RWPE2 (cell line): ENCODE measurements at regions not wholly inside any gene's neighbourhood (a gene's known extent, or its start where the extent isn't known, plus 50 kb on each side); places are given as distances from the start of the nearest gene placed in this dataset.

Source experiments
- ATAC-seq: fragments of 200-7000 bp; cut with Tn5 transposase; 3 replicates; pipeline ENCODE4 v1.9.1; 2021; ENCODE audit warnings: low read depth
- DNase-seq: peaks from one replicate; pipeline ENCODE4 v3.0.0-alpha.2; 2020; ENCODE audit warnings: low spot score
- H3K27ac ChIP-seq: fragments of 450-650 bp; 2 replicates; pipeline ENCODE4 v1.5.1; 2017; ENCODE audit warnings: mild to moderate bottlenecking; ENCODE audit not compliant: poor library complexity, severe bottlenecking
- H3K27me3 ChIP-seq: fragments of 250-450 bp; sonication (Bioruptor Pico); 2 replicates; pipeline ENCODE4 v1.5.1; 2021; ENCODE audit warnings: mild to moderate bottlenecking, moderate library complexity; ENCODE audit not compliant: insufficient read depth, poor library complexity, severe bottlenecking
- H3K36me3 ChIP-seq: fragments of 250-450 bp; sonication (Bioruptor Pico); 2 replicates; pipeline ENCODE4 v1.5.1; 2020; ENCODE audit warnings: low read depth, mild to moderate bottlenecking, moderate library complexity
- H3K4me1 ChIP-seq: fragments of 250-450 bp; sonication (Bioruptor Pico); 2 replicates; pipeline ENCODE4 v1.5.1; 2021; ENCODE audit warnings: mild to moderate bottlenecking, moderate library complexity; ENCODE audit not compliant: insufficient read depth, poor library complexity, severe bottlenecking
- H3K4me3 ChIP-seq: fragments of 250-450 bp; sonication (Bioruptor Pico); 2 replicates; pipeline ENCODE4 v1.5.1; 2021; ENCODE audit warnings: mild to moderate bottlenecking, moderate library complexity; ENCODE audit not compliant: severe bottlenecking
- H3K9me3 ChIP-seq: fragments of 250-450 bp; sonication (Bioruptor Pico); 2 replicates; pipeline ENCODE4 v1.5.1; 2021; ENCODE audit warnings: mild to moderate bottlenecking, moderate library complexity; ENCODE audit not compliant: severe bottlenecking
- CTCF ChIP-seq: fragments of 450-650 bp; IDR thresholded peaks from one replicate; pipeline ENCODE4 v1.5.1; 2017; ENCODE audit warnings: mild to moderate bottlenecking, moderate library complexity; ENCODE audit not compliant: poor library complexity, severe bottlenecking

- ATAC-seq: no peak
- Histone ChIP-seq H3K9me3 (no peaks in the 10 kb centered on the region), H3K36me3 (no peaks in the 10 kb centered on the region), H3K4me3 (no peak overlapping the region), H3K27ac (no peak overlapping the region), H3K27me3 (peaks cover 6% of the 10 kb centered on the region), H3K4me1 (no peaks in the 10 kb centered on the region)
- no peak for TF ChIP-seq CTCF
- DNase-seq: no peak
These were observed 269.3 kb upstream of the SYT10 start for GRCh38 chr12:33708935-33709334.

GRCh38 chr12:33710548-33710947, 270.9 kb upstream of the SYT10 start:
- no peak for TF ChIP-seq CTCF
- ATAC-seq: no peak
- Histone ChIP-seq H3K27me3 (peaks cover 6% of the 10 kb centered on the region), H3K4me1 (no peaks in the 10 kb centered on the region), H3K27ac (no peak overlapping the region), H3K4me3 (no peak overlapping the region), H3K36me3 (no peaks in the 10 kb centered on the region), H3K9me3 (no peaks in the 10 kb centered on the region)
- no peak for DNase-seq

GRCh38 chr12:33718631-33719030, 279.0 kb upstream of the SYT10 start:
- H3K4me1 ChIP-seq: no peaks in the 10 kb centered on the region
- ATAC-seq (no peak), DNase-seq (no peak)
- TF ChIP-seq CTCF: no peak
- peaks cover 2% of the 10 kb centered on the region for H3K27me3 ChIP-seq
- H3K9me3 ChIP-seq: no peaks in the 10 kb centered on the region
- no peak overlapping the region for H3K27ac ChIP-seq
- H3K36me3 ChIP-seq: no peaks in the 10 kb centered on the region
- no peak overlapping the region for H3K4me3 ChIP-seq

- H3K4me3 ChIP-seq: no peak overlapping the region
- no peaks in the 10 kb centered on the region for H3K4me1 ChIP-seq
- ATAC-seq: no peak
- no peaks in the 10 kb centered on the region for H3K36me3 ChIP-seq
- TF ChIP-seq CTCF: no peak
- no peaks in the 10 kb centered on the region for H3K9me3 ChIP-seq
- no peak overlapping the region for H3K27ac ChIP-seq
- no peaks in the 10 kb centered on the region for H3K27me3 ChIP-seq
- DNase-seq: no peak
These were observed 281.9 kb upstream of the SYT10 start for GRCh38 chr12:33721561-33721960.

- Histone ChIP-seq H3K4me3 (no peak overlapping the region), H3K36me3 (no peaks in the 10 kb centered on the region), H3K27me3 (no peaks in the 10 kb centered on the region), H3K4me1 (no peaks in the 10 kb centered on the region), H3K9me3 (no peaks in the 10 kb centered on the region), H3K27ac (no peak overlapping the region)
- TF ChIP-seq CTCF: no peak
- ATAC-seq (no peak), DNase-seq (no peak)
These were observed 285.2 kb upstream of the SYT10 start for GRCh38 chr12:33724867-33725266.
